Activated T-helper 1 cell treated with anti-CD3 and anti-CD28 coated beads, Interleukin-12 subunit alpha, Interleukin-12 subunit beta, Interleukin-2, Interleukin-4 antibody, amounts not matched to agents 30 ng/mL and 10 ng/mL and 1 ng/mL, durations not matched to agents 14 hours and 24 hours and 36 hours (primary cell): ENCODE measurements at regions not wholly inside any gene's neighbourhood (a gene's known extent, or its start where the extent isn't known, plus 50 kb on each side); places are given as distances from the start of the nearest gene placed in this dataset.
"Not testable (repeated sequence)": the region's sequence is repeated elsewhere in the genome, so short reads cannot be mapped to it uniquely, and the experiment has no call there.

Experiments
- DNase-seq: peaks from one replicate; pipeline ENCODE4 v3.0.0; 2021; ENCODE audit warnings: low spot score
- H3K27ac Mint-ChIP-seq: one replicate; pipeline ENCODE4 v1.8.0; 2021; ENCODE audit warnings: mild to moderate bottlenecking, mixed read lengths
- H3K27me3 Mint-ChIP-seq: one replicate; pipeline ENCODE4 v1.8.0; 2022; ENCODE audit warnings: mild to moderate bottlenecking, moderate library complexity, mixed read lengths; ENCODE audit not compliant: insufficient read depth
- H3K36me3 Mint-ChIP-seq: one replicate; pipeline ENCODE4 v1.8.0; 2021; ENCODE audit warnings: low read depth, mixed read lengths
- H3K4me1 Mint-ChIP-seq: one replicate; pipeline ENCODE4 v1.8.0; 2021; ENCODE audit warnings: low read depth, mixed read lengths
- H3K4me3 Mint-ChIP-seq: one replicate; pipeline ENCODE4 v1.8.0; 2021; ENCODE audit warnings: mild to moderate bottlenecking, moderate library complexity, mixed read lengths
- H3K9me3 Mint-ChIP-seq: one replicate; pipeline ENCODE4 v1.8.0; 2021; ENCODE audit warnings: mixed read lengths
- intact Hi-C: fragments of 100-400 bp; cut with micrococcal nuclease; formaldehyde crosslinking; loops from one replicate; pipeline ENCODE4 v1.15.1; 2024

GRCh38 chr15:92772626-92773244 lies 117.2 kb upstream of the FAM174B start:
- H3K36me3 Mint-ChIP-seq: peaks cover 2% of the 10 kb centered on the region
- H3K27ac Mint-ChIP-seq: no peak overlapping the region
- no peak for DNase-seq
- H3K27me3 Mint-ChIP-seq: no peaks in the 10 kb centered on the region
- intact Hi-C loops: no loop called here
- no peak overlapping the region for H3K4me3 Mint-ChIP-seq
- no peaks in the 10 kb centered on the region for H3K4me1 Mint-ChIP-seq
- H3K9me3 Mint-ChIP-seq: no peaks in the 10 kb centered on the region

GRCh38 chr15:92773340-92773739 lies 117.8 kb upstream of the FAM174B start:
- Mint-ChIP-seq H3K27ac (no peak overlapping the region), H3K27me3 (no peaks in the 10 kb centered on the region), H3K4me3 (no peak overlapping the region), H3K9me3 (no peaks in the 10 kb centered on the region), H3K36me3 (peaks cover 2% of the 10 kb centered on the region), H3K4me1 (no peaks in the 10 kb centered on the region)
- DNase-seq: no peak
- intact Hi-C loops: no loop called here

- Mint-ChIP-seq H3K27ac (no peak overlapping the region), H3K9me3 (peaks cover 7% of the 10 kb centered on the region), H3K36me3 (no peaks in the 10 kb centered on the region), H3K4me1 (no peaks in the 10 kb centered on the region), H3K4me3 (no peak overlapping the region), H3K27me3 (peaks cover 2% of the 10 kb centered on the region)
- intact Hi-C loops: no loop called here
- no peak for DNase-seq
Measured at GRCh38 chr15:92779874-92780273, 120.2 kb upstream of the CHD2 start.

- H3K4me3 Mint-ChIP-seq: no peak overlapping the region
- H3K36me3 Mint-ChIP-seq: no peaks in the 10 kb centered on the region
- intact Hi-C loops: no loop called here
- H3K27me3 Mint-ChIP-seq: peaks cover 2% of the 10 kb centered on the region
- H3K27ac Mint-ChIP-seq: no peak overlapping the region
- DNase-seq: no peak
- H3K4me1 Mint-ChIP-seq: no peaks in the 10 kb centered on the region
- peaks cover 7% of the 10 kb centered on the region for H3K9me3 Mint-ChIP-seq
Measured at GRCh38 chr15:92780843-92781242, 119.3 kb upstream of the CHD2 start.

GRCh38 chr15:92781925-92782453 lies 118.1 kb upstream of the CHD2 start:
- H3K4me3 Mint-ChIP-seq: no peak overlapping the region
- H3K27me3 Mint-ChIP-seq: peaks cover 2% of the 10 kb centered on the region
- H3K27ac Mint-ChIP-seq: no peak overlapping the region
- peaks cover 7% of the 10 kb centered on the region for H3K9me3 Mint-ChIP-seq
- no peaks in the 10 kb centered on the region for H3K4me1 Mint-ChIP-seq
- no peak for DNase-seq
- no peaks in the 10 kb centered on the region for H3K36me3 Mint-ChIP-seq
- intact Hi-C loops: no loop called here

- Mint-ChIP-seq H3K9me3 (no peaks in the 10 kb centered on the region), H3K27ac (no peak overlapping the region), H3K36me3 (no peaks in the 10 kb centered on the region), H3K4me3 (no peak overlapping the region), H3K27me3 (peaks cover 2% of the 10 kb centered on the region), H3K4me1 (no peaks in the 10 kb centered on the region)
- intact Hi-C loops: no loop called here
- no peak for DNase-seq
Measured at GRCh38 chr15:92787116-92787515, 113.0 kb upstream of the CHD2 start.

GRCh38 chr15:92788196-92788595 lies 111.9 kb upstream of the CHD2 start:
- H3K9me3 Mint-ChIP-seq: no peaks in the 10 kb centered on the region
- H3K4me1 Mint-ChIP-seq: no peaks in the 10 kb centered on the region
- no peak overlapping the region for H3K27ac Mint-ChIP-seq
- intact Hi-C loops: no loop called here
- H3K36me3 Mint-ChIP-seq: no peaks in the 10 kb centered on the region
- no peak for DNase-seq
- no peak overlapping the region for H3K4me3 Mint-ChIP-seq
- H3K27me3 Mint-ChIP-seq: peaks cover 2% of the 10 kb centered on the region

- H3K27me3 Mint-ChIP-seq, intact Hi-C loops, H3K27ac Mint-ChIP-seq, H3K36me3 Mint-ChIP-seq, DNase-seq, H3K4me3 Mint-ChIP-seq, H3K9me3 Mint-ChIP-seq, H3K4me1 Mint-ChIP-seq: not testable (repeated sequence)
Measured at GRCh38 chr15:92788793-92789192, 111.3 kb upstream of the CHD2 start.

- no peak overlapping the region for H3K4me3 Mint-ChIP-seq
- no peak overlapping the region for H3K27ac Mint-ChIP-seq
- no peaks in the 10 kb centered on the region for H3K36me3 Mint-ChIP-seq
- no peaks in the 10 kb centered on the region for H3K27me3 Mint-ChIP-seq
- DNase-seq: no peak
- H3K4me1 Mint-ChIP-seq: peaks cover 8% of the 10 kb centered on the region
- H3K9me3 Mint-ChIP-seq: no peaks in the 10 kb centered on the region
- intact Hi-C loops: no loop called here
Measured at GRCh38 chr15:92796161-92796611, 103.9 kb upstream of the CHD2 start.

GRCh38 chr15:92797168-92798052 lies 102.7 kb upstream of the CHD2 start:
- Mint-ChIP-seq H3K4me3 (no peak overlapping the region), H3K9me3 (no peaks in the 10 kb centered on the region), H3K27me3 (no peaks in the 10 kb centered on the region), H3K36me3 (no peaks in the 10 kb centered on the region), H3K4me1 (peaks cover 18% of the 10 kb centered on the region), H3K27ac (peak overlapping the region; percentile 58)
- intact Hi-C loops: loop anchor here (1.0 kb wide), 1 partner anchor 121 kb away; no protein-coding TSS in a partner anchor
- no peak for DNase-seq

GRCh38 chr15:92800013-92800412 lies 100.1 kb upstream of the CHD2 start:
- Mint-ChIP-seq H3K4me1 (peaks cover 37% of the 10 kb centered on the region), H3K27ac (no peak overlapping the region), H3K4me3 (no peak overlapping the region), H3K36me3 (no peaks in the 10 kb centered on the region), H3K27me3 (no peaks in the 10 kb centered on the region), H3K9me3 (no peaks in the 10 kb centered on the region)
- DNase-seq: no peak
- intact Hi-C loops: loop anchor here (10.0 kb wide), 2 partner anchors 945 to 1325 kb away; partner anchors contain the start of gene SLCO3A1

- H3K27me3 Mint-ChIP-seq, H3K27ac Mint-ChIP-seq, DNase-seq, H3K9me3 Mint-ChIP-seq, H3K4me3 Mint-ChIP-seq, H3K36me3 Mint-ChIP-seq: not testable (repeated sequence)
- H3K4me1 Mint-ChIP-seq: peaks cover 38% of the 10 kb centered on the region
- intact Hi-C loops: loop anchor here (10.0 kb wide), 2 partner anchors 946 to 1326 kb away; partner anchors contain the start of gene SLCO3A1
Measured at GRCh38 chr15:92800416-92801055, 99.6 kb upstream of the CHD2 start.
